Upper lobe of left lung (tissue), 4 donors: ENCODE measurements at regions not wholly inside any gene's neighbourhood (a gene's known extent, or its start where the extent isn't known, plus 50 kb on each side); places are given as distances from the start of the nearest gene placed in this dataset.

Experiments used
- EP300 ChIP-seq, 4 donors: sonication (generic); formaldehyde crosslinking; IDR thresholded peaks; one replicate each; pipeline ENCODE4 v1.5.1; 2017; ENCODE audit warnings: antibody characterized with exemption in 4 of 4, control low read depth in 2 of 4
- POLR2A ChIP-seq, 4 donors: fragments of 450-650 bp; IDR thresholded peaks; one replicate each; pipeline ENCODE4 v1.5.1; 2016 to 2017; ENCODE audit warnings: antibody characterized with exemption in 4 of 4, mild to moderate bottlenecking in 2 of 4
- POLR2AphosphoS5 ChIP-seq, 2 donors: sonication (generic); formaldehyde crosslinking; IDR thresholded peaks; one replicate each; pipeline ENCODE4 v1.5.1; 2017; ENCODE audit warnings: antibody characterized with exemption in 2 of 2
- TF ChIP-seq, protein P1 (sequence below), 6 experiments: fragments of 450-650 bp in 4 of 6; fragments of 200-600 bp in 2 of 6; sonication (generic) in 2 of 6; IDR thresholded peaks; one replicate each; pipeline ENCODE4 v1.5.1; 2016 to 2019; ENCODE audit warnings: antibody characterized with exemption in 6 of 6

DNA sequence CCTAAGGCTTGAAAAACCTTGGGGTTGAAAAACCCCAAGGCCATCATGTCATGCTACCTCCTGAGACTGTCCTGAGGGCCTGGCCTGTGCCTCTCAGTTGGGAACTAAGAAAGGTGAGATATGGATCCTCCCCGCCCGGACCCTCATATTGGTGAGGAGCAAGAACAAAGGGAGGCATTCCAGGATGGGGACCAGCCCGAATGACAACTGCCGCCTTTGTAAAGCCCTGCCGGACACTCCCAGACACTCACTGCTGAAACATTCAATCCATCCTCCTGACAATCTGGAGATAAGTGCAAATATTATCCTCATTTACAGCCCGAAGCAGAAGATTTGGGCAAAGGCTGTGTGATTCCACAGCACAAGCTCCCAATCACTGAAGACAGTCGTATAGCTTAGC is 298.3 kb downstream of the NSG2 start:
- TF ChIP-seq, protein P1, sequence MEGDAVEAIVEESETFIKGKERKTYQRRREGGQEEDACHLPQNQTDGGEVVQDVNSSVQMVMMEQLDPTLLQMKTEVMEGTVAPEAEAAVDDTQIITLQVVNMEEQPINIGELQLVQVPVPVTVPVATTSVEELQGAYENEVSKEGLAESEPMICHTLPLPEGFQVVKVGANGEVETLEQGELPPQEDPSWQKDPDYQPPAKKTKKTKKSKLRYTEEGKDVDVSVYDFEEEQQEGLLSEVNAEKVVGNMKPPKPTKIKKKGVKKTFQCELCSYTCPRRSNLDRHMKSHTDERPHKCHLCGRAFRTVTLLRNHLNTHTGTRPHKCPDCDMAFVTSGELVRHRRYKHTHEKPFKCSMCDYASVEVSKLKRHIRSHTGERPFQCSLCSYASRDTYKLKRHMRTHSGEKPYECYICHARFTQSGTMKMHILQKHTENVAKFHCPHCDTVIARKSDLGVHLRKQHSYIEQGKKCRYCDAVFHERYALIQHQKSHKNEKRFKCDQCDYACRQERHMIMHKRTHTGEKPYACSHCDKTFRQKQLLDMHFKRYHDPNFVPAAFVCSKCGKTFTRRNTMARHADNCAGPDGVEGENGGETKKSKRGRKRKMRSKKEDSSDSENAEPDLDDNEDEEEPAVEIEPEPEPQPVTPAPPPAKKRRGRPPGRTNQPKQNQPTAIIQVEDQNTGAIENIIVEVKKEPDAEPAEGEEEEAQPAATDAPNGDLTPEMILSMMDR (IDR thresholded peaks at IDR 0.05) = no peak
- TF ChIP-seq EP300 (IDR thresholded peaks at IDR 0.05) (no peak), POLR2AphosphoS5 (IDR thresholded peaks at IDR 0.05) (no peak), POLR2A (IDR thresholded peaks at IDR 0.05) (no peak)
